ENCODE measurements at regions not wholly inside any gene's neighbourhood (a gene's known extent, or its start where the extent isn't known, plus 50 kb on each side); places are given as distances from the start of the nearest gene placed in this dataset.
"Not testable (repeated sequence)": the region's sequence is repeated elsewhere in the genome, so short reads cannot be mapped to it uniquely, and the experiment has no call there.

DNA sequence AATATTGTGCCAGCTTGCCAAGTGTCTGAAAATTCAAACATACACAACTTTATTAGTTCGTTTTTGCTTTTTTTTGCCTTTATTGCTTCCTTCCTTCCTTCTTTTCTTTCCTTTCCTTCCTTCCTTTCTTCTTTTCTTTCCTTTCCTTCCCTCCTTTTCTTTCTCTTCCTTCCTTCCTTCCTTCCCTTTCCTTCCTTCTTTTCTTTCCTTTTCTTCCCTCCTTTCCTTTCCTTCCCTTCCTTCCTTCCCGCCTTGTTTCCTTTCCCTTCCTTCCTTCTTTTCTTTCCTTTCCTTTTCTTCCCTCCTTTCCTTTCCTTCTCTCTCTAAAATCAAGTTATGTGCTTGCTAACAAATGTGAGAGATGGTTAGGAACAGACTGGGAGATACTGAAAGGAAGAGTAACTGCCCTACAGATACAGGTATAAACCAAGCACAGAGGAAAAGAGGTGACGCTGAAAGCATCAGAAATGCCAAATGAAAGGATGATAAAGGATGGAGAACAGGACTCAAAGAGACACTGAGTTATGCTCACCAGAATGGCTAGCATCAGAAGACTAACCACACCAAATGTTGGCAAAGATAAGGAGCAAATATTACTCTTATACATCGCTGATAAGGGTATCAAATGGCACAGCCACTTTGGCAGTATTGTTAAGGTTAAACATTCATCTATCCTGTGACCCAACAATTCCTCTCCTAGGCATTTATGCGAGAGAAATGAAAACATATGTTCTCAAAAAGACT, 151.6 kb downstream of the MREG start:
- no peak for DNase-seq

DNA sequence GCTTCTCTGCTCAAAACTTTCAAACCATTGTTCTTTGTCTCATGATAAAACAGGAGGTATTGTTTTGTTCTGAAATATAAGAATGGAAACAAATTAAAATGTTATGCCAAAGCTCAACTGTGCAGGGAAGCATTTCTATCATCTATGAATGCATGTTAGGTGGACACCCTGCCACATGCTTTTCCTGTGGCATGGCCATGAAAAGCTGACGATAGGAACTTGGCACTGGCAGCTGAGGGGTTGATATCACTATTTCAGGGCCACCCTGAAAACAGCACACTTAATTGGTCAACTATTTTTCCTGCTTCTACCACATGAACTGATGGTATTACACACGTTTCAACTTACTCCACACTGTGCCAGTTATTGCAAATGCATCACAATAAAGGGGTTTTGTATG, 157.3 kb downstream of the MREG start:
- no peak for DNase-seq

DNA sequence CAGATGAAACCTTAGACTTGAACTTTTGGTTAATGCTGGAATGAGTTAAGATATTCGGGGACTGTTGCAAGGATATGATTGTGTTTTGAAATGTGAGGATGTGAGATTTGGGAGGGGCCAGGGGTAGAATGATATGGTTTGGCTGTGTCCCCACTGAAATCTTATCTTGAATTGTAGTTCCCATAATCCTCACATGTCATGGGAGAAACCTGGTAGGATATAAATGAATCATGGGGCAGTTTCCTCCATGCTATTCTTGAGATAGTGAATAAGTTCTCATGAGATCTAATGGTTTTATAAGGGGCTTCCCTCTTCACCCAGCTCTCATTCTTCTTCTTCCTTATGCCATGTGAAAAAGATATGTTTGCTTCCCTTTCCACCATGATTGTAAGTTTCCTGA, 158.0 kb downstream of the MREG start:
- DNase-seq = not testable (repeated sequence)

DNA sequence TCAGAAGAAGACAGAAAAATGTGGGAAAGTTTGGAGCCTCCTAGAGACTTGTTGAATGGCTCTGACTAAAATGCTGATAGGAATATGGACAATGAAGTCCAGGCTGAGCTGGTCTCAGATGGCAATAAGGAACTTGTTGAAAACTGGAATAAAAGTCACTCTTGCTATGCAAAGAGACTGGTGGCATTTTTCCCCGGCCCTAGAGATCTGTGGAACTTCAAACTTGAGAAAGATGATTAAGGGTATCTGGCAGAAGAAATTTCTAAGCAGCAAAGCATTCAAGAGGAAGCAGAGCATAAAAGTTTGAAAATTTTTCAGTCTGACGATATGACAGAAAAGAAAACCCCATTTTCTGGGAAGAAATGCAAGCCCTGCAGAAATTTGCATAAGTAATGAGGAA, 159.3 kb downstream of the MREG start:
- no peak for DNase-seq

DNA sequence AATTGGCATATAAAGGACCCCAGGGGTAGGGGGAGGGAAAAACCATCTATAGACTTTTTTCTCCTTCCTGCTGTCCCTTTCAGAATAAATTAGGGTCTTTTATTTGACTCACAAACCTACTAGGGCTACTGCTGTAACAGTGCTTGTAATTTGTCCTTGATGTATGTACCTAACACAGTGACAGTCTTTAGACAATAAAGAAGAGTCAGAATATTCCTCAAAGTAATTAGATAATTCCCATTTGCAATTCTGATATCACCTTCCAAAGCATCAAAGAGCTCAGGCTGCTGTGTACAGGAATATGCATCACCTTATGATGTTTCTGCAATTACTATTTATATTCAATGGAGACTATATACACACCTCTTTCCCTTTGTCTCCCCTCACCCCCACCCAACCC, 161.7 kb downstream of the MREG start:
- DNase-seq = no peak

DNA sequence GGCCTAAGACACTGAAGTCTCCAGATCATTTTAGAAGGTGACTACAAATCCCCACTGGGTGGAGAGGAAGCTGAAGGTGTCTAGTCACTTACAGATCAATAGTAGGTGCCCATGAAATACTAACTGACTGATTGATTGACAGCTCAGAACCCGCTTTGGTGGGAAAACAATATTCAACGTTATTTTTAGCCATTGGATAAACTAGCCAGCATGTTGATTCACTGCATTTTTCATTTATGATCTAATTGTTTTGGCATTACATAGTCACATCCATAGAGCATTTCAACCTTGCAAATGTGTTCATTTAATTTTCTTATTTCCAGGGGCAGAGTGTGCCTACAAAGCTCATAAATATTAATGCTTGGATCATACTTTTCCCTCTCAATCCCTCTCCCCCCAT, 162.3 kb downstream of the MREG start:
- DNase-seq = no peak

DNA sequence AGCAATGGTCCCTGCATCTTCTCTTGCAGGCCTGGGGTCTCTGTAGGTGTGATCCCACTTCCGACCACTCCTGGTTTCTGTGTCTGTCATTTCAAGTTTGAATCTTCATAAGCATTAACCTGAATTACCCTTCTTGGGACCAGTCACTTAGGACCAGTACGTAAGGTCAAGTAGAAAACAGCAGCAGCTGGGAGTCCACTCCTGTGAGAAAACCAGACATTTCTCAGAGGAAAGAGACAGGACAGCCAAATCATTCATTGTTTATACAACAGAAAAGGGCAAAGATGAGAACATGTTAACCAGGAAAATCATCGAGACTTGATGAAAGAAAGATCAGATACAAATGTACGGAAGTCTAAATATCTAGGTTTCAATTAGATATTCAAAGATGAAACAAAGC, 163.0 kb downstream of the MREG start:
- DNase-seq = no peak

DNA sequence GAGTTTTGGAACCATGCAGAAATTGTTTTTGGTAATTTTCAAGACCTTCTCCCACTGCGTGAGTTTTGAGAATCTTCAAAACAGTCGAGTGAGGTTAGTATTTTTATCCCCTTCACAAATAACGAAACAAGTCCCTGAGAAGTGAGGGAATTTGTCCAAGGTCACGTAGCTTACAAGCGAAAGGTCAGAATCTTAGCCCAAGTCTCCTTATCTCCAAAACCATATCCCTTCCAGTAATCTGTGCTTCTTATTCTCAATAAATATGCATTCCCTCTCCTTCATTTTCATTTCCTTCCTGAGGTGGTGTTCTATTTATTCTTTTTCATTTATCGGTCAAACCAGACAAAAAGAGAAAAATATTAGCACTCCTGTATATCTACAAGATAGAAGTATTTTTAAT, 163.6 kb downstream of the MREG start:
- DNase-seq = no peak

DNA sequence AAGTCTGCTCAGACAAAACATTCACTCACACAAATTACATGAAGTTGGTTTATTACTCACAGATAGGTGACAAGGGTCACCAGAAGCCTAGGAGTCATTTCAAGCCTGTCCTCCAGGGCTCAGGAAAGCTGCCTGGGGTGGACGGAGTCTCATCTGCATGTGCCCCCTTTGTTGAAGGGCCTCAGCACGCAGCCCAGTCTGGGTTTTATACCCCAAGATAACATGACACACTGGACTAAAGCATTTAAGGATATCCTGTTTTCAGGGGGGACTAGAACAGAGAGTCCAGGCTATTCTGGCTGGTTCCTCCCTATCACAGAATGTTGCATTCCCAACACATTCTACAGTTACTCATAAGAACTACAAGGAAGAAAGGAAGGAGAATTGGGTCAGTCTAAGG, 164.7 kb downstream of the MREG start:
- DNase-seq = no peak

DNA sequence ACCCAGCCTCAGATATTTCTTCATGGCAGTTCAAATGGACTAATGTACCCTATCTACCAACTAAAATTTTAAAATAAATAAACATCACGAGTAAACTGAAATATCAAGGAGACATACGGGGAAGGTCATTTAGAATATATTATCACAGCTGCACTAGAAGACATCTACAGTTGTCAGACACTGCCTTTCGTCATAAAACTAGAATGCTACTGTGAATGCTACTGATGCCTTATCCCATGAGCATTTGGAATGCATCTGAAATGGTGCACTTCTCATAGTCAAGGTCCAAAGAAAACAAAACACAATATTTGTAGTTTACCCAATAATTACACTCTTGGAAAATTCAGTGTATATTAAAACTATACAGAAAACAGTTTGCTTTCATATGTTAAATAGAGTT, 165.2 kb downstream of the MREG start:
- DNase-seq = no peak

DNA sequence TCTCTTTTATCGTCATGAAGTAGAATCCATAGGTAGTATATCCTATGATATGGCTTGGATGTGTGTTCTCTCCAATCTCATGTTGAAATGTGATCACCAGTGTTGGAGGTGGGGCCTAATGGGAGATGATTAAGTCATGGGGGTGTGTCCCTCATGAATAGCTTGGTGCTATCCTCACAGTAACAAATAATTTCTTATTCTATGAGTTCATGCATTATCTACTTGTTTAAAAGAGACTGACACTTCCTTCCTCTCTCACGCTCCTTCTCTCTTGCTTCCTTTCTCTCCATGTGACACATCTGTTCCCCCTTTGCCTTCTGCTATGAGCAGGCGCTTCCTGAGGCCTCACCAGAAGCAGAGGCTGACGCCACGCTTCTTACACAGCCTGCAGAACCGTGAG, 165.6 kb downstream of the MREG start:
- no peak for DNase-seq

DNA sequence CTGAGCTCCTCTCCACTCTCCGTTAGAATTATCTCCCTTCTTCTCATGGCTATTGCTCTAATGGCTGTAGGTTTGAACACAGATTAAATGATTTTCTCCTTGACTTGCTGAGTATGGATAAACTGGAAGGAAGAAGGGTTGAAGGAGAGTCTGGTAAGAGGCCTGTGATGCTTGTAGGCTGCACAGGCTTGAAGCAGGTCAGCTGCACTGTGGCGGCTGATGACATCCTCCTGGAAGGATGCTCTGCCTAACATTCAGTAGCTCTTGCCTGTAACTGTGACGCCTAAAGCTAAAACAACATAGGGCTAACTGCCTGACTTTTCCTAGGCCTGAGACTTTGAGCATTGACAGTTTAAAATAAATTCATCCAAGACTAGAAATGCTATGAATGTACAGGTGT, 166.3 kb downstream of the MREG start:
- no peak for DNase-seq

DNA sequence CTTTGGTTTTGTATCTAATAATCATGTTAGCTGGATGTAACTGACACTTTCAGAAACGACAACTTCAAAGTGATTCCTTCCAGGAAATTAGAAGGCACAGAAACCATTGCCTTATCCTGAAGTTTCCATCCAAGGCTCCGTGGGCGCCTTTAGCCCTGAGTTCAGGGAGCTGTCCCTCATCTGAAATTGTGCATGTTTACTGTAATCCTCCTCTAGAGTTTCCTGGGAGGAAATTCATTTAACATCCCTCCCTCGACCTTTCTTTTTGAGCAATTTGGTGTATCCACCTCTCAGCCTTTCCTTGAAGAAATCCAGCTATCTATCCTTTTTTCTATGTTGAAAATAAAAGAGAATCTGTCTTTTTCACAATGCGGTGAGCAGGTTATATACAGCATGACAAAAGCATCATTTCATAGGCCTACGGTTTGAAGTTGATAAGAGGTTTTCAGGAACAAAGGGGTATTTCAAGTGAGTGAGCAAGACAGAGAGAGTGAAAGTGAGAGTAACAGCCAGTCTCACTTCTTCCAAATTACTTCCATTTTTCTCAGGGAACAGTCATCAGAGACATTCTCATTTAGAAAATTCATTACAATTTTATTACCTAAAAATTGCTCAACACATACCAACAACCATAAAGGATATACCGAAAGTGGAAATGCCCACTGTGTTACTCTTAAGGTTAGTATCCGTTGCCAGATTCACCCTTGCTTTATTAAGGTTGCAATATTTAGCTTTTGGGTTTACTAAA, 167.3 kb downstream of the MREG start:
- DNase-seq = no peak

DNA sequence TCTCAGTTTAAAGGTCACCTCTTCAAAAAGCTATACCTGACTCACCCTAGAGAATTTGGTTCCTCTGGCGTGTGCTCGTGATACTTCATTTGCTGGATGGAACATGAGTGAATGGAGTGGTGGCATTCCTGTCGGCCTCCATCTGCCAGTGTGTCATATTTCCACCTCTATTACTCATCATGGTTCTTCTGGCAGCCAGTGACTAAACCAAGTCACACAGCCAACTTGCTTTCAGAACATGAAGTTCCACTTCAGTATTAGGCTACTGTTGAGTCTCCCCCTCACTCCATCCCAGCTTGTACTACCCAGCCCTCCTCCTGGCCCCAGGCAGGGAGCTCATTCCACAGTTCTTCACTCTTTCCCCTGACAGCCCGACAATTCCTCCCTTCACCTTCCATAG, 169.8 kb downstream of the MREG start:
- no peak for DNase-seq

DNA sequence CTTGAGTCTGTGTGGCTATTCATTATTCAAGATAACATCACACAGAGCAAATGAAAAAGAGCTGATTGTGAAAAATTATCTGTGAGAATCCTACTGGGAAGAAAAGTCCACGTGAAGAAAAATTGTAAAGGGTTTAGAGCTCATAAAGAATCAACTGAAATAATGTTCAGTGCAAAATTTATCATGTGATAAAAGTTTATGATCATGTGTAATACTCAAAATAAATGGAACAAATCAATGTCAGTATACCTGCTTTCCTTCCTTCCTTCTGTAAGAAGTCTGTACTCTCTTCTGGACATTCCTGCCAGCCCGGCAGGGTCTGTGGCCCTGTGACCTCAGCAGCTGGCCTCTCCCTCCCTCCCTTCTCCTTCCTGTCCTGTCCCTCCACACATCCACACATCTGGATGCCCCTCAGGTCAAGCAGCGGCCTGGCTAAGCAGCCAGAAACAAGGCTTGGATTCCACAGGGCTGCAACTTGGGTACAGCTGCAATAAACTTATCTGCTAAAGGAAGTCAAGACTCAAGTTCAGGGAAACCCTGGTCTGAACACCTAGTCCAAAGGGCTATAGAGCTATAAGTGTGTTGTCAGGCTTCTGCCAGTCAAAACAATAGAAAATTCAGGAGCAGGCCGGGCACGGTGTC, 172.1 kb downstream of the MREG start:
- DNase-seq = no peak

DNA sequence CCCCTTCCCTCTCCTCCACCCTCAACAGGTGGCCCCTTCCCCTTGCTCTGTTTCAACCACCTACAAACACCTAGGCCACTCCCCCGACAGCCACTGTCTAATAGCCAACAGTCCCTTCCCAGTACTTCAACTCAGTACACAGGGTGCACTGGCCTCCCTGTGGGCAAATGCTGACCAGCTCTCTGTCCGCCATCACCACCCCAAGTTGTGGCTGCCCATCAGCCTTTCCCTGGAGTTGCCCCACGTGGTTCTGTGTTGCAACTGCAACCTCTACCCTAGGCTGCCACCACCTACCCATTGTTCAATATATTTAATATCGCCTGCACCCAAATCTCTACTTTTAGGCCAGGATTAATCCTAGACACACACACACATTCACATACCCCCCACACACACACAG, 173.5 kb downstream of the MREG start:
- DNase-seq = no peak

DNA sequence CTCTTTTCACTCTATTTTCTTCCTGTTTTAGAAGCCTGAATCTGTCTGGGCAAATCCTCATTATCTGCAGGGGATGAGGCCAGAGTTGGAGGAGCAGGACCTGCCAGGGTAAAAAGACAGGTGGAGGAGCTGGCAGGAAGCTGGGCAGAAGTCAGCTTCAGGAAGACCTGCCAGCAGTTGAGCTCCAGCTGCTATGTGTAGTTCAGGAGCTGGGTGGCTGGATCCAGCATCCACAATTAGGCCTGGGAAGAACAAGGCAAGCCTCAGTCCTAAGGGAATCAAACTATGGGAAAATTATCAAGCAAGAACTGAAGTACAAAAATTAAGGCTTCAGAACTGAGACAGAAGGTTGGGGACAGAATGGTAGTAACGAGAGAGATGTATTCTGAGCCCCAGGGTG, 174.0 kb downstream of the MREG start:
- DNase-seq = no peak

DNA sequence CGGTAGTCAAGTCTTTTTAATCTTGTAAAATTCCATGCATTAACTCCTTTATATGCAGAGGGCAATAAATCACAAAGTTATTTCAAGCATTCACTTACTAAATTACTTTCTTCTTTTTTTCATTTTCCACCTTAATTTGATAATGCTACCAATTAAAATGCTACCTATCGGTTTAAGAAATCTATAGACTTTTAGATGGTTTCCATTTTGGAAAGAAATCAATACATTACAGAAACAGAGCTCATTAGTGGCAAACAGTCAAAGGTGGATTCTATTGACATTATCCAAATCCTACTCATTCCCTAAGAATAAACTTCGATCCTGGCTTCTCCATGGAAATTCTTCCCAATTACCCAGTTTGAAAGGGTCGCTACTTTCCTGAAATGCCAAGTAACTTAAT, 176.5 kb downstream of the MREG start:
- no peak for DNase-seq

DNA sequence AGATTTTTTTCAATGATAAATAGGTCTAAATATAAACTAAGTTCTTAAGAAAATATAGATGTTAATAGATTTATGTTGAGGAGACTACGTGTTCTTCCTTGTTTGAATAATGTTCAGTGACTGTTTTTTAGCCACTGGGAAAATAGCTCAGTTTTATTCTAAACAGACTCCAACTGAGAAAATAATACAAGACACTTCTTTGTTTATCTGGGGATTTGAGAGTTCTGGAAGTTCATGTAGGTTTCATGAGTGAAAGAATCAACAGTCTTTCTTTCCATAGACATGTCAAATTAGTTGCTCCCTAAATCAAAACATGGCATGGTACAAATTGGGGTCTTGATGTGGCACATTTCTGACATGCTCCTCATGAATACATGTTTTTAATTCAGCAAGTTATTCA, 177.7 kb downstream of the MREG start:
- no peak for DNase-seq

DNA sequence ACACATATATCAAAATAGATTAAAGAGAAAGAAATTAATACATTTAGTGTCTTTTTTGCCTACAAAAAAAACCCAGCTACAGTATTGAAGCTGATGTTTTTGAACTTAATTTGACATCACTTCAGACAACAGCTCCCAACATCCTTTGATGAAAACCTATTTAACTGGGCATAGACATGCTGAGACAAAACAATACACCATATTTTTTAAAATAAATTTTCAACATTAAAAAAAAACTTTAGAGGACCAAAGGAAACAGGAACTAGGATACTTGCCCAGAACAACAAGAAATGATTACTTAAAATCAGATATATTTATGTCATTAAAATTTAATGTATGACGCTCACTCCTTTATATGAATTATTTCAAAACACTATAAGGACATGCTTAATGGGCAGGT, 178.1 kb downstream of the MREG start:
- no peak for DNase-seq

DNA sequence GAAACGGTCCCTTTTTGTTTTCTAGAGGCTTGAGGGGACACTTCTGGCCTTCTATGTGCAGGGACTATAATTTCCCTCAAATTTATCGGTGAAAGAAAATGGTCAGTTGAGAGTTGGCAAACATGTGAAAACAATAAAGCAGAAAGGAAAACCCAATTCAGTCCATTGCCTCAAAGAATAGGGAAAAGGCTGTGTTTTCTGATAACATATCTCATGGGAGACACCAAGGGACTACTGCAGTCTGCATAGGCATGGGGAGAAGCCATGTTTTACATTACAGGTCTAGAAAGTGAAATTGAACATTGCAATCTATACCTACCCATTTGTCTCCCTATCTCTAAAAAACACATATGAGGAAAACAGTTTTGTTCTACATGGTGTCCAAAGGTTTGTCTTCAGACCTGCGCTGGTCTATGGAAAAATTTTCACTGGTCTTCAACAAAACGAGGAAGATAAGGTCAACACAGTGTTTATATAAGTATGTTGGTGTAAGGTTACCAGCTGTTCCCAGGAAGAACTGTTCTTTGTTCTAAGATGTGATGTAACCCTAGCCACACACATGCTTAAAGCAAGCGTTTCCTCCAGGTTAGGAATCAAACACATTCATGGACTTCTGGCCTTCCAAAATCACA, 179.7 kb downstream of the MREG start:
- DNase-seq = peak; percentile 61

DNA sequence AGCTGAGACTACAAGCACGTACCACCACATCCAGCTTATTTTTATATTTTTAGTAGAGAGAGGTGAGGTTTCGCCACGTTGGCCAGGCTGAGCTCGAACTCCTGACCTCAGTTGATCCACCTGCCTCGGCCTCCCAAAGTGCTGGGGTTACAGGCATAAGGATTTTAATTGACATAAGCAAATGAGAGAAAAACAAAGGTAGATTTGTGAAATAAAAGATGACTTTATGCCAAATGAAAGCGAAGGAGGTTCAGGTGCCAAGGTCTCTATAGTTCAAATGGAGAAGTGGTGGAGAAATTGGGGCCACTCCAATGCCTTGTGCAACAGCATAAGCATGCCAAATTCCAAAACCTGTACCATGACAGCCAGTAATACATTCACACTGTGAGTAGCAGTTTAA, 180.6 kb downstream of the MREG start:
- no peak for DNase-seq

DNA sequence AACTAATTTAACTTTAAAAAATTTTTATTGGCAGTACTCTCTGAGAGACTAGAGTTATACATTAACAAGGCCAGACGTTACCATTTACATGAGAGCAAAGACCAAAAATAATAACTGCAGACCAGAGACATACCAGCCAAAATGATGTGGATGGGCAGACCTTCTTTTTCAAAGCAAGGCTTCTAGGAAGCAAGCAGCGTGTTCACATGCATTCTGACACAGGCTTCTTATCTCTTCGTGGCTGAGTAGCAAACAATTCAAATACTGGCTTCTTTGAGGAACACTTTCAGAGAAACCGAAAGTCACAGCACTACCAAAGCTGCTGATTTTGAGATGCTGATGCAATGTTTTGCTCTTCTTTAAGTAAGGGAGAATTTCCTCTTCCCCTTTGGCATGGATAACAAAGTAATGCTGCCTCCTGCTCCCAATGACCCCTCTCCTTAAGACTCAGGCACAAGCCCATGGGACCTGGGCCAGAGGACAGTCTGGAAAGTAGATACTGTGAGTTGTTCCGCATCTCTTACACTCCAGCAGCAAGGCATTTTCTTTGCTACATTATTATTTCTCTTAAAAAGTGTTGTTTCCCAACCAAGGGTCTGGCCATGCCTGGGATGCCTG, 181.9 kb downstream of the MREG start:
- DNase-seq = no peak
